SK-N-MC (cell line): ENCODE measurements at regions not wholly inside any gene's neighbourhood (a gene's known extent, or its start where the extent isn't known, plus 50 kb on each side); places are given as distances from the start of the nearest gene placed in this dataset.

Experiments
- DNase-seq: peaks from one replicate; pipeline ENCODE4 v3.0.0-alpha.2; 2011; ENCODE audit warnings: low read depth, low spot score
- H3K27ac ChIP-seq: fragments of 200-600 bp; sonication (generic); 2 replicates; pipeline ENCODE4 v1.5.1; 2016; ENCODE audit warnings: mixed run types
- H3K36me3 ChIP-seq: fragments of 200-600 bp; sonication (generic); 2 replicates; pipeline ENCODE4 v1.6.1; 2017; ENCODE audit warnings: antibody characterized with exemption, low read length, mixed read lengths; ENCODE audit not compliant: insufficient read depth
- H3K4me3 ChIP-seq: fragments of 200-600 bp; sonication (generic); 2 replicates; pipeline ENCODE4 v1.5.1; 2016
- H3K9ac ChIP-seq: fragments of 200-600 bp; sonication (generic); 2 replicates; pipeline ENCODE4 v1.8.0; 2017; ENCODE audit warnings: mixed run types, mixed read lengths; ENCODE audit not compliant: insufficient read length
- H3K9me3 ChIP-seq: fragments of 200-600 bp; sonication (generic); 2 replicates; pipeline ENCODE4 v1.6.1; 2017; ENCODE audit warnings: low read depth, mild to moderate bottlenecking, antibody characterized with exemption, low read length, moderate library complexity, mixed read lengths
- EZH2 ChIP-seq: fragments of 200-600 bp; sonication (generic); IDR thresholded peaks from one replicate; pipeline ENCODE4 v1.6.1; 2017; ENCODE audit warnings: antibody characterized with exemption
- FOXP2 ChIP-seq: optimal IDR thresholded peaks from 2 replicates; pipeline ENCODE3; 2011; ENCODE audit warnings: mild to moderate bottlenecking, moderate library complexity; ENCODE audit not compliant: insufficient read depth; ENCODE audit errors: extremely low read length, control extremely low read depth
- POLR2AphosphoS5 ChIP-seq: IDR thresholded peaks from 2 replicates; pipeline ENCODE4 v1.6.1; 2012; ENCODE audit warnings: mild to moderate bottlenecking, low read depth, low read length, borderline replicate concordance

GRCh38 chr4:15130441-15130840 lies 128.2 kb downstream of the CPEB2 start:
- no peaks in the 10 kb centered on the region for H3K9me3 ChIP-seq
- H3K36me3 ChIP-seq = no peaks in the 10 kb centered on the region
- H3K4me3 ChIP-seq = no peak overlapping the region
- no peak for TF ChIP-seq FOXP2
- TF ChIP-seq POLR2AphosphoS5 = no peak
- TF ChIP-seq EZH2 = no peak
- H3K27ac ChIP-seq = no peak overlapping the region
- no peak for DNase-seq
- no peak overlapping the region for H3K9ac ChIP-seq

- Histone ChIP-seq H3K9ac (no peak overlapping the region), H3K36me3 (no peaks in the 10 kb centered on the region), H3K27ac (no peak overlapping the region), H3K4me3 (no peak overlapping the region), H3K9me3 (no peaks in the 10 kb centered on the region)
- TF ChIP-seq POLR2AphosphoS5 (no peak), EZH2 (no peak), FOXP2 (no peak)
- DNase-seq = no peak
These were observed 129.3 kb downstream of the CPEB2 start for GRCh38 chr4:15131551-15131950.

- DNase-seq = peak; percentile 53
- TF ChIP-seq POLR2AphosphoS5 (no peak), EZH2 (no peak), FOXP2 (peak; percentile 58)
- H3K4me3 ChIP-seq = no peak overlapping the region
- H3K9ac ChIP-seq = peak overlapping the region; percentile 37
- H3K27ac ChIP-seq = peak overlapping the region; percentile 76
- no peaks in the 10 kb centered on the region for H3K9me3 ChIP-seq
- no peaks in the 10 kb centered on the region for H3K36me3 ChIP-seq
These were observed 130.5 kb downstream of the CPEB2 start for GRCh38 chr4:15132739-15133138.

GRCh38 chr4:15139599-15139998 lies 137.3 kb downstream of the CPEB2 start:
- H3K4me3 ChIP-seq = no peak overlapping the region
- TF ChIP-seq EZH2 (no peak), POLR2AphosphoS5 (no peak), FOXP2 (no peak)

GRCh38 chr4:15142201-15142600 lies 139.9 kb downstream of the CPEB2 start:
- Histone ChIP-seq H3K4me3 (no peak overlapping the region), H3K27ac (no peak overlapping the region), H3K9ac (no peak overlapping the region), H3K36me3 (no peaks in the 10 kb centered on the region), H3K9me3 (no peaks in the 10 kb centered on the region)
- TF ChIP-seq POLR2AphosphoS5 (no peak), EZH2 (no peak), FOXP2 (no peak)
- DNase-seq = no peak

More at GRCh38 chr4:15139599-15139998, 137.3 kb downstream of the CPEB2 start:
- Histone ChIP-seq H3K36me3 (no peaks in the 10 kb centered on the region), H3K9ac (no peak overlapping the region), H3K27ac (no peak overlapping the region), H3K9me3 (no peaks in the 10 kb centered on the region)
- no peak for DNase-seq

- Histone ChIP-seq H3K27ac (no peak overlapping the region), H3K36me3 (no peaks in the 10 kb centered on the region), H3K9ac (no peak overlapping the region), H3K9me3 (no peaks in the 10 kb centered on the region), H3K4me3 (no peak overlapping the region)
- TF ChIP-seq FOXP2 (no peak), EZH2 (no peak), POLR2AphosphoS5 (no peak)
- no peak for DNase-seq
These were observed 141.3 kb downstream of the CPEB2 start for GRCh38 chr4:15143551-15143950.

GRCh38 chr4:15144249-15144966 lies 142.1 kb downstream of the CPEB2 start:
- DNase-seq = no peak
- Histone ChIP-seq H3K9ac (no peak overlapping the region), H3K4me3 (no peak overlapping the region), H3K36me3 (no peaks in the 10 kb centered on the region), H3K27ac (no peak overlapping the region), H3K9me3 (no peaks in the 10 kb centered on the region)
- TF ChIP-seq FOXP2 (no peak), POLR2AphosphoS5 (no peak), EZH2 (no peak)

- H3K4me3 ChIP-seq = no peak overlapping the region
- H3K36me3 ChIP-seq = no peaks in the 10 kb centered on the region
- H3K27ac ChIP-seq = no peak overlapping the region
- no peak overlapping the region for H3K9ac ChIP-seq
- H3K9me3 ChIP-seq = no peaks in the 10 kb centered on the region
- no peak for TF ChIP-seq POLR2AphosphoS5
- TF ChIP-seq EZH2 = no peak
- no peak for TF ChIP-seq FOXP2
- DNase-seq = no peak
These were observed 142.7 kb downstream of the CPEB2 start for GRCh38 chr4:15144967-15145295.

GRCh38 chr4:15145709-15146108 lies 143.4 kb downstream of the CPEB2 start:
- no peak overlapping the region for H3K27ac ChIP-seq
- H3K9ac ChIP-seq = no peak overlapping the region
- no peak for TF ChIP-seq EZH2
- TF ChIP-seq FOXP2 = no peak
- no peak for TF ChIP-seq POLR2AphosphoS5
- DNase-seq = no peak
- no peak overlapping the region for H3K4me3 ChIP-seq
- no peaks in the 10 kb centered on the region for H3K9me3 ChIP-seq
- no peaks in the 10 kb centered on the region for H3K36me3 ChIP-seq
